GM12872 (cell line): ENCODE measurements at regions not wholly inside any gene's neighbourhood (a gene's known extent, or its start where the extent isn't known, plus 50 kb on each side); places are given as distances from the start of the nearest gene placed in this dataset.

ENCODE experiments used
- CTCF ChIP-seq: IDR thresholded peaks from 3 replicates; pipeline ENCODE4 v1.5.1; 2011; ENCODE audit warnings: low read depth, mild to moderate bottlenecking, low read length, moderate library complexity; ENCODE audit not compliant: insufficient read depth

- TF ChIP-seq CTCF = no peak
Measured at GRCh38 chr13:34634448-34634847, 307.6 kb upstream of the NBEA start.

GRCh38 chr13:34637138-34637537 lies 304.9 kb upstream of the NBEA start:
- no peak for TF ChIP-seq CTCF

GRCh38 chr13:34637636-34638035 lies 304.4 kb upstream of the NBEA start:
- TF ChIP-seq CTCF = no peak

- no peak for TF ChIP-seq CTCF
Measured at GRCh38 chr13:34638897-34639296, 303.2 kb upstream of the NBEA start.

- TF ChIP-seq CTCF = no peak
Measured at GRCh38 chr13:34640179-34640992, 301.7 kb upstream of the NBEA start.

GRCh38 chr13:34640993-34641330 lies 301.1 kb upstream of the NBEA start:
- no peak for TF ChIP-seq CTCF

GRCh38 chr13:34647379-34648150 lies 294.5 kb upstream of the NBEA start:
- TF ChIP-seq CTCF = no peak
